ENCODE measurements at regions not wholly inside any gene's neighbourhood (a gene's known extent, or its start where the extent isn't known, plus 50 kb on each side); places are given as distances from the start of the nearest gene placed in this dataset.

DNA sequence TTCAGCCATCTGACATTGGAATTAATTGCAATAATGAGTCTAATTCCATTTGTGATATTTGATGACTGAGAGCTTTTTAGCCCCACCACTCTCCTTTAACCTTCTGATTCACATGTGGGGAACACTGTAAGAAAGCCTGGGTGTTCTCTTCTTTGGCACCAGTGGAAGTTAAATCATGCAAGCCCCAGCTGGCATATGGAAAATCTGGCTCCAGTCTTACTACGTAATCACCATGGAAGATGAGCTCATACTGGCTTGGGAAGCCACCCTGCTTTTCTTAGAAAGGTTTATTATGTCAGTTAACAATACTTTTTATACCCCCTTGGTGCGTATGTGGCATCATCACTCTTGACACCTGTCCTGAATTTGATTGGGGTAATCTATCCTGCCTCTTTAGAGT, 479.3 kb downstream of the SLC16A7 start (continued):
- TF ChIP-seq, protein P1, sequence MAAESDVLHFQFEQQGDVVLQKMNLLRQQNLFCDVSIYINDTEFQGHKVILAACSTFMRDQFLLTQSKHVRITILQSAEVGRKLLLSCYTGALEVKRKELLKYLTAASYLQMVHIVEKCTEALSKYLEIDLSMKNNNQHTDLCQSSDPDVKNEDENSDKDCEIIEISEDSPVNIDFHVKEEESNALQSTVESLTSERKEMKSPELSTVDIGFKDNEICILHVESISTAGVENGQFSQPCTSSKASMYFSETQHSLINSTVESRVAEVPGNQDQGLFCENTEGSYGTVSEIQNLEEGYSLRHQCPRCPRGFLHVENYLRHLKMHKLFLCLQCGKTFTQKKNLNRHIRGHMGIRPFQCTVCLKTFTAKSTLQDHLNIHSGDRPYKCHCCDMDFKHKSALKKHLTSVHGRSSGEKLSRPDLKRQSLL (tag by site-specific recombination; IDR thresholded peaks at IDR 0.05): no peak
- TF ChIP-seq ZNF138 (tag by site-specific recombination; IDR thresholded peaks at IDR 0.05; ENCODE audit: borderline replicate concordance) (no peak), ZXDB (tag by site-specific recombination; IDR thresholded peaks at IDR 0.05) (no peak), PRDM1 (tag by site-specific recombination; IDR thresholded peaks at IDR 0.05) (no peak)
- TF ChIP-seq, protein P2, sequence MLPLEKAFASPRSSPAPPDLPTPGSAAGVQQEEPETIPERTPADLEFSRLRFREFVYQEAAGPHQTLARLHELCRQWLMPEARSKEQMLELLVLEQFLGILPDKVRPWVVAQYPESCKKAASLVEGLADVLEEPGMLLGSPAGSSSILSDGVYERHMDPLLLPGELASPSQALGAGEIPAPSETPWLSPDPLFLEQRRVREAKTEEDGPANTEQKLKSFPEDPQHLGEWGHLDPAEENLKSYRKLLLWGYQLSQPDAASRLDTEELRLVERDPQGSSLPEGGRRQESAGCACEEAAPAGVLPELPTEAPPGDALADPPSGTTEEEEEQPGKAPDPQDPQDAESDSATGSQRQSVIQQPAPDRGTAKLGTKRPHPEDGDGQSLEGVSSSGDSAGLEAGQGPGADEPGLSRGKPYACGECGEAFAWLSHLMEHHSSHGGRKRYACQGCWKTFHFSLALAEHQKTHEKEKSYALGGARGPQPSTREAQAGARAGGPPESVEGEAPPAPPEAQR (tag by site-specific recombination; IDR thresholded peaks at IDR 0.05): no peak

DNA sequence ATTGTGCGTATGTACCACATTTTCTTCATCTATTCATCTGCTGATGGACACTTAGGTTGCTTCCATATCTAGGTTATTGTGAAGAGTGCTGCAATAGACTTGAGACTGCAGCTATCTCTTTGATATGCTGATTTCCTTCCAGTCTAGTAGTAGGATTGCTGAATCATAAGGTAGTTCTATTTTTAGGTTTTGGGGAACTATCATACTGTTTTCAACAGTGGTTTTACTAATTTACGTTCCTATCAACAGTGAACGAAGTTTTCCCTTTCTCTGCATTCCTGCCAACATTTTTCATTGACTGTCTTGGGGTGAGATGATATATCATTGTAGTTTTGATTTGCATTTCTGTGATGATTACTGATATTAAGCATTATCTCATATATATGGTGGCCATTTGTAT, 482.2 kb downstream of the SLC16A7 start:
- ChIA-PET POLR2A (no interaction called here), CTCF (no interaction called here)
- no peak overlapping the region for H3K4me3 ChIP-seq (ENCODE audit: low read depth, low read length)
- no peaks in the 10 kb centered on the region for H3K9me3 ChIP-seq (ENCODE audit: control insufficient read depth, insufficient read depth, low read depth, low read length)
- TF ChIP-seq ZNF837 (tag by site-specific recombination; IDR thresholded peaks at IDR 0.05): no peak
- TF ChIP-seq, protein P3, sequence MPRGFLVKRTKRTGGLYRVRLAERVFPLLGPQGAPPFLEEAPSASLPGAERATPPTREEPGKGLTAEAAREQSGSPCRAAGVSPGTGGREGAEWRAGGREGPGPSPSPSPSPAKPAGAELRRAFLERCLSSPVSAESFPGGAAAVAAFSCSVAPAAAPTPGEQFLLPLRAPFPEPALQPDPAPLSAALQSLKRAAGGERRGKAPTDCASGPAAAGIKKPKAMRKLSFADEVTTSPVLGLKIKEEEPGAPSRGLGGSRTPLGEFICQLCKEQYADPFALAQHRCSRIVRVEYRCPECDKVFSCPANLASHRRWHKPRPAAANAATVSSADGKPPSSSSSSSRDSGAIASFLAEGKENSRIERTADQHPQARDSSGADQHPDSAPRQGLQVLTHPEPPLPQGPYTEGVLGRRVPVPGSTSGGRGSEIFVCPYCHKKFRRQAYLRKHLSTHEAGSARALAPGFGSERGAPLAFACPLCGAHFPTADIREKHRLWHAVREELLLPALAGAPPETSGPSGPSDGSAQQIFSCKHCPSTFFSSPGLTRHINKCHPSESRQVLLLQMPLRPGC (tag by site-specific recombination; IDR thresholded peaks at IDR 0.05): no peak
- no peak for TF ChIP-seq ZNF677 (tag by site-specific recombination; IDR thresholded peaks at IDR 0.05)
- TF ChIP-seq, protein P4, sequence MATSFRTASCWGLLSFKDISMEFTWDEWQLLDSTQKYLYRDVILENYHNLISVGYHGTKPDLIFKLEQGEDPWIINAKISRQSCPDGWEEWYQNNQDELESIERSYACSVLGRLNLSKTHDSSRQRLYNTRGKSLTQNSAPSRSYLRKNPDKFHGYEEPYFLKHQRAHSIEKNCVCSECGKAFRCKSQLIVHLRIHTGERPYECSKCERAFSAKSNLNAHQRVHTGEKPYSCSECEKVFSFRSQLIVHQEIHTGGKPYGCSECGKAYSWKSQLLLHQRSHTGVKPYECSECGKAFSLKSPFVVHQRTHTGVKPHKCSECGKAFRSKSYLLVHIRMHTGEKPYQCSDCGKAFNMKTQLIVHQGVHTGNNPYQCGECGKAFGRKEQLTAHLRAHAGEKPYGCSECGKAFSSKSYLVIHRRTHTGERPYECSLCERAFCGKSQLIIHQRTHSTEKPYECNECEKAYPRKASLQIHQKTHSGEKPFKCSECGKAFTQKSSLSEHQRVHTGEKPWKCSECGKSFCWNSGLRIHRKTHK (tag by site-specific recombination; IDR thresholded peaks at IDR 0.05): no peak
- TF ChIP-seq ZNF132 (tag by site-specific recombination; IDR thresholded peaks at IDR 0.05; ENCODE audit: borderline replicate concordance): no peak
- TF ChIP-seq, protein P5, sequence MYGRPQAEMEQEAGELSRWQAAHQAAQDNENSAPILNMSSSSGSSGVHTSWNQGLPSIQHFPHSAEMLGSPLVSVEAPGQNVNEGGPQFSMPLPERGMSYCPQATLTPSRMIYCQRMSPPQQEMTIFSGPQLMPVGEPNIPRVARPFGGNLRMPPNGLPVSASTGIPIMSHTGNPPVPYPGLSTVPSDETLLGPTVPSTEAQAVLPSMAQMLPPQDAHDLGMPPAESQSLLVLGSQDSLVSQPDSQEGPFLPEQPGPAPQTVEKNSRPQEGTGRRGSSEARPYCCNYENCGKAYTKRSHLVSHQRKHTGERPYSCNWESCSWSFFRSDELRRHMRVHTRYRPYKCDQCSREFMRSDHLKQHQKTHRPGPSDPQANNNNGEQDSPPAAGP (tag by site-specific recombination; IDR thresholded peaks at IDR 0.05): no peak
- no peak for TF ChIP-seq ZSCAN16 (tag by site-specific recombination; IDR thresholded peaks at IDR 0.05)
- no peak for TF ChIP-seq REPIN1 (tag by site-specific recombination; IDR thresholded peaks at IDR 0.05; ENCODE audit: low read depth)
- TF ChIP-seq, protein P6, sequence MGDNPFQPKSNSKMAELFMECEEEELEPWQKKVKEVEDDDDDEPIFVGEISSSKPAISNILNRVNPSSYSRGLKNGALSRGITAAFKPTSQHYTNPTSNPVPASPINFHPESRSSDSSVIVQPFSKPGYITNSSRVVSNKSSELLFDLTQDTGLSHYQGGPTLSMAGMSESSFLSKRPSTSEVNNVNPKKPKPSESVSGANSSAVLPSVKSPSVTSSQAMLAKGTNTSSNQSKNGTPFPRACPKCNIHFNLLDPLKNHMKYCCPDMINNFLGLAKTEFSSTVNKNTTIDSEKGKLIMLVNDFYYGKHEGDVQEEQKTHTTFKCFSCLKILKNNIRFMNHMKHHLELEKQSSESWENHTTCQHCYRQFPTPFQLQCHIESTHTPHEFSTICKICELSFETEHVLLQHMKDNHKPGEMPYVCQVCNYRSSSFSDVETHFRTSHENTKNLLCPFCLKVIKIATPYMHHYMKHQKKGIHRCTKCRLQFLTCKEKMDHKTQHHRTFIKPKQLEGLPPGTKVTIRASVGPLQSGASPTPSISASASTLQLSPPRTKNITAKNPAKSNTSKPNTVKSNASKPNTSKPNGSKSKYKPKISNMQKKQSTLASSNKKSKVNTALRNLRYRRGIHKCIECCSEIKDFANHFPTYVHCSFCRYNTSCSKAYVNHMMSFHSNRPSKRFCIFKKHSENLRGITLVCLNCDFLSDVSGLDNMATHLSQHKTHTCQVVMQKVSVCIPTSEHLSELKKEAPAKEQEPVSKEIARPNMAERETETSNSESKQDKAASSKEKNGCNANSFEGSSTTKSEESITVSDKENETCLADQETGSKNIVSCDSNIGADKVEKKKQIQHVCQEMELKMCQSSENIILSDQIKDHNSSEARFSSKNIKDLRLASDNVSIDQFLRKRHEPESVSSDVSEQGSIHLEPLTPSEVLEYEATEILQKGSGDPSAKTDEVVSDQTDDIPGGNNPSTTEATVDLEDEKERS (tag by site-specific recombination; IDR thresholded peaks at IDR 0.05): no peak
- TF ChIP-seq ZNF423 (tag by site-specific recombination; IDR thresholded peaks at IDR 0.05): no peak
- TF ChIP-seq ZIC2 (tag by site-specific recombination; IDR thresholded peaks at IDR 0.05): no peak
- no peak for TF ChIP-seq ZNF670 (tag by site-specific recombination; IDR thresholded peaks at IDR 0.05; ENCODE audit: low read depth)
- no peak for TF ChIP-seq ZSCAN23 (tag by site-specific recombination; IDR thresholded peaks at IDR 0.05)
- TF ChIP-seq IKZF3 (tag by site-specific recombination; IDR thresholded peaks at IDR 0.05): no peak
- TF ChIP-seq ZNF791 (tag by site-specific recombination; IDR thresholded peaks at IDR 0.05): no peak
- no peaks in the 10 kb centered on the region for H3K36me3 ChIP-seq (ENCODE audit: control insufficient read depth in 2 of 2, insufficient read depth in 1 of 2, low read length in 2 of 2)
- H3K4me1 ChIP-seq (ENCODE audit: control insufficient read depth, insufficient read depth, low read length): no peaks in the 10 kb centered on the region
- no peak overlapping the region for H3K27ac ChIP-seq (ENCODE audit: extremely low read depth, low read depth, low read length)

Measured in HEK293 (cell line).